Endothelial cell of umbilical vein (primary cell): ENCODE measurements at regions not wholly inside any gene's neighbourhood (a gene's known extent, or its start where the extent isn't known, plus 50 kb on each side); places are given as distances from the start of the nearest gene placed in this dataset.

ENCODE experiments used
- CTCF ChIP-seq, 2 donors: IDR thresholded peaks; 1 replicate in 1 of 2; 2 replicates in 1 of 2; pipeline ENCODE4 v1.5.1; 2011; ENCODE audit warnings: low read length in 2 of 2, mild to moderate bottlenecking in 2 of 2, moderate library complexity in 2 of 2, control low read depth in 1 of 2, inconsistent platforms in 1 of 2, low read depth in 1 of 2; ENCODE audit not compliant: insufficient read depth in 1 of 2; ENCODE audit errors: extremely low read depth in 1 of 2
- EZH2 ChIP-seq: IDR thresholded peaks from 2 replicates; pipeline ENCODE4 v1.6.1; 2012; ENCODE audit warnings: borderline replicate concordance, low read depth, mild to moderate bottlenecking, moderate library complexity, low read length, inconsistent platforms; ENCODE audit not compliant: severe bottlenecking
- FOS ChIP-seq: IDR thresholded peaks from 2 replicates; pipeline ENCODE4 v1.6.1; 2011; ENCODE audit warnings: mild to moderate bottlenecking, low read length, moderate library complexity, borderline replicate concordance; ENCODE audit not compliant: insufficient read depth
- GATA2 ChIP-seq: IDR thresholded peaks from 2 replicates; pipeline ENCODE4 v1.7.0; 2011; ENCODE audit warnings: low read depth, mild to moderate bottlenecking, moderate library complexity, mixed read lengths, low read length; ENCODE audit not compliant: insufficient read length, insufficient read depth
- JUN ChIP-seq: IDR thresholded peaks from 2 replicates; pipeline ENCODE4 v1.6.1; 2011; ENCODE audit warnings: borderline replicate concordance, low read depth; ENCODE audit not compliant: insufficient read length, insufficient read depth
- MAX ChIP-seq: IDR thresholded peaks from 2 replicates; pipeline ENCODE4 v1.6.1; 2011; ENCODE audit not compliant: insufficient read depth, insufficient read length
- MYC ChIP-seq: IDR thresholded peaks from one replicate; pipeline ENCODE4 v1.6.1; 2011; ENCODE audit warnings: mild to moderate bottlenecking, low read depth, low read length
- POLR2A ChIP-seq: IDR thresholded peaks from 2 replicates; pipeline ENCODE4 v1.6.1; 2012; ENCODE audit warnings: low read depth, mild to moderate bottlenecking, control low read depth, low read length
- POLR2AphosphoS5 ChIP-seq: IDR thresholded peaks from 2 replicates; pipeline ENCODE4 v1.6.1; 2012; ENCODE audit warnings: low read depth, mild to moderate bottlenecking, control low read depth, low read length, moderate library complexity; ENCODE audit not compliant: insufficient read depth

- TF ChIP-seq EZH2, result no peak
- TF ChIP-seq MAX, result no peak
- TF ChIP-seq POLR2A, result no peak
- no peak for TF ChIP-seq CTCF (IDR thresholded peaks at IDR 0.05; ENCODE audit: extremely low read depth in 1 of 2, insufficient read depth in 1 of 2, low read depth in 1 of 2, low read length in 2 of 2)
- no peak for TF ChIP-seq POLR2AphosphoS5
- no peak for TF ChIP-seq JUN
- no peak for TF ChIP-seq FOS
- no peak for TF ChIP-seq GATA2
- TF ChIP-seq MYC, result no peak
Measured at GRCh38 chr4:14396183-14396582, 606.1 kb upstream of the CPEB2 start.
